ENCODE measurements at regions not wholly inside any gene's neighbourhood (a gene's known extent, or its start where the extent isn't known, plus 50 kb on each side); places are given as distances from the start of the nearest gene placed in this dataset.

GRCh38 chr2:153557211-153557610 is 78.6 kb upstream of the RPRM start:
- TF ChIP-seq POLR2AphosphoS5 (IDR thresholded peaks at IDR 0.05) (no peak), CTCF (IDR thresholded peaks at IDR 0.05; ENCODE audit: poor library complexity, severe bottlenecking) (no peak), REST (IDR thresholded peaks at IDR 0.05; ENCODE audit: borderline replicate concordance) (no peak), SMC3 (conservative IDR thresholded peaks at IDR 0.05; ENCODE audit: poor library complexity) (no peak), EP300 (conservative IDR thresholded peaks at IDR 0.05; ENCODE audit: poor library complexity, severe bottlenecking) (no peak), TAF1 (IDR thresholded peaks at IDR 0.05; ENCODE audit: low read depth) (no peak)

Measured in neural cell (in vitro differentiated cells).